ENCODE measurements at regions not wholly inside any gene's neighbourhood (a gene's known extent, or its start where the extent isn't known, plus 50 kb on each side); places are given as distances from the start of the nearest gene placed in this dataset.

DNA sequence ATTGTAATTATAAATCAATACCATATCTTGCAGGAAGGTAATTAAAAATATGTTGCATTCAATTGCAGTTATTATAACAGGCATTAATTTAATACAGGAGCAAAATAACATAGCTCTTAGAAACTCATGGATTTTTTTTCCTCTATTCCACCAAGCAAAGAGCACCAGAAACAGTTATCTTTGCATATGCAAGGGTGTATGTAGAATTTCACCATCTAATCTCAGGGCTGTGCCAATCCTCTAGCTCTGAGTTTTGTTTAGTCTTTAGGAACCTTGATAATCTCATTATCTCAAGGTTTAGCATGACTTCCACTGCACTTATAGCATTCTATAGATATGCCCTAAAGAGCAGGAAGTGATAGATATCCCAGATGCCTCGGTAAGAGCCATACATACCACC lies 197.5 kb downstream of the VEGFC start:
- Histone ChIP-seq H3K4ac (ENCODE audit: low read depth, low read length) (no peak overlapping the region), H3K4me1 (ENCODE audit: insufficient read depth, low read length) (no peaks in the 10 kb centered on the region), H3K9me3 (ENCODE audit: control insufficient read depth, low read depth, low read length) (no peaks in the 10 kb centered on the region), H2BK12ac (ENCODE audit: insufficient read length, low read depth, low read length) (no peak overlapping the region), H3K18ac (ENCODE audit: insufficient read length, low read depth, low read length) (no peak overlapping the region), H3K56ac (ENCODE audit: insufficient read length, low read depth, low read length) (no peak overlapping the region), H3K23me2 (ENCODE audit: insufficient read length, low read depth, low read length, poor library complexity, severe bottlenecking) (no peaks in the 10 kb centered on the region), H2BK5ac (ENCODE audit: insufficient read length, low read length) (no peak overlapping the region), H4K91ac (ENCODE audit: insufficient read length, low read depth, low read length) (no peak overlapping the region), H2BK120ac (ENCODE audit: low read depth, low read length, poor library complexity, severe bottlenecking) (no peak overlapping the region), H4K20me1 (ENCODE audit: control insufficient read depth, insufficient read depth, insufficient read length) (no peaks in the 10 kb centered on the region), H3K4me2 (ENCODE audit: insufficient read depth, insufficient read length, low read length) (no peak overlapping the region), H3K27me3 (ENCODE audit: insufficient read depth, low read length) (no peaks in the 10 kb centered on the region), H3T11ph (ENCODE audit: low read length) (no peak overlapping the region), H2BK15ac (ENCODE audit: low read depth, low read length) (no peak overlapping the region), H3K79me2 (ENCODE audit: insufficient read depth, low read length) (no peaks in the 10 kb centered on the region), H4K8ac (replicated peaks; ENCODE audit: insufficient read length, low read depth, low read length) (no peak overlapping the region), H4K5ac (ENCODE audit: insufficient read length, low read depth, low read length) (no peak overlapping the region), H3K27ac (ENCODE audit: insufficient read length, low read depth, low read length) (no peak overlapping the region), H2AK5ac (ENCODE audit: insufficient read length, low read length) (no peak overlapping the region), H3K79me1 (ENCODE audit: insufficient read depth, low read depth, low read length, poor library complexity, severe bottlenecking) (no peaks in the 10 kb centered on the region), H3K23ac (ENCODE audit: insufficient read length, low read depth, low read length) (no peak overlapping the region), H3K14ac (ENCODE audit: insufficient read depth, low read length) (no peak overlapping the region), H3K9ac (ENCODE audit: extremely low read depth, insufficient read length, low read length) (no peak overlapping the region), H2BK20ac (ENCODE audit: low read depth, low read length, poor library complexity, severe bottlenecking) (no peak overlapping the region), H2AFZ (ENCODE audit: low read length) (no peak overlapping the region)
- TF ChIP-seq, protein P1, sequence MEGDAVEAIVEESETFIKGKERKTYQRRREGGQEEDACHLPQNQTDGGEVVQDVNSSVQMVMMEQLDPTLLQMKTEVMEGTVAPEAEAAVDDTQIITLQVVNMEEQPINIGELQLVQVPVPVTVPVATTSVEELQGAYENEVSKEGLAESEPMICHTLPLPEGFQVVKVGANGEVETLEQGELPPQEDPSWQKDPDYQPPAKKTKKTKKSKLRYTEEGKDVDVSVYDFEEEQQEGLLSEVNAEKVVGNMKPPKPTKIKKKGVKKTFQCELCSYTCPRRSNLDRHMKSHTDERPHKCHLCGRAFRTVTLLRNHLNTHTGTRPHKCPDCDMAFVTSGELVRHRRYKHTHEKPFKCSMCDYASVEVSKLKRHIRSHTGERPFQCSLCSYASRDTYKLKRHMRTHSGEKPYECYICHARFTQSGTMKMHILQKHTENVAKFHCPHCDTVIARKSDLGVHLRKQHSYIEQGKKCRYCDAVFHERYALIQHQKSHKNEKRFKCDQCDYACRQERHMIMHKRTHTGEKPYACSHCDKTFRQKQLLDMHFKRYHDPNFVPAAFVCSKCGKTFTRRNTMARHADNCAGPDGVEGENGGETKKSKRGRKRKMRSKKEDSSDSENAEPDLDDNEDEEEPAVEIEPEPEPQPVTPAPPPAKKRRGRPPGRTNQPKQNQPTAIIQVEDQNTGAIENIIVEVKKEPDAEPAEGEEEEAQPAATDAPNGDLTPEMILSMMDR (conservative IDR thresholded peaks at IDR 0.05): no peak
- H3K4me1 Mint-ChIP-seq: no peaks in the 10 kb centered on the region
- peaks cover 0 to 2% of the 10 kb centered on the region in 2 experiments; a peak in 1 of 5 replicates for H3K9me3 Mint-ChIP-seq
- no peak for DNase-seq
- H3K4me3 Mint-ChIP-seq: no peak overlapping the region
- no peaks in the 10 kb centered on the region for H3K27me3 Mint-ChIP-seq (ENCODE audit: low read depth)
- no peak overlapping the region for H3K27ac Mint-ChIP-seq
- no CpG with 5 or more reads among the region's 1 CpG for WGBS (ENCODE audit: extremely low coverage, insufficient read length, low lambda C conversion rate)
- no peaks in the 10 kb centered on the region for H3K36me3 Mint-ChIP-seq (ENCODE audit: insufficient read depth in 1 of 3, low read depth in 3 of 3)
